KOPT-K1 (cell line): ENCODE measurements at regions not wholly inside any gene's neighbourhood (a gene's known extent, or its start where the extent isn't known, plus 50 kb on each side); places are given as distances from the start of the nearest gene placed in this dataset.

Experiments
- H3K27ac ChIP-seq: fragments of 200-600 bp; sonication (generic); 2 replicates; pipeline ENCODE4 v1.5.1; 2016; ENCODE audit warnings: antibody characterized with exemption, mild to moderate bottlenecking, low read depth, low read length; ENCODE audit not compliant: poor library complexity, severe bottlenecking
- H3K36me3 ChIP-seq: fragments of 200-600 bp; sonication (generic); 2 replicates; pipeline ENCODE4 v1.5.1; 2017; ENCODE audit warnings: antibody characterized with exemption, mild to moderate bottlenecking, low read length, moderate library complexity; ENCODE audit not compliant: insufficient read depth
- H3K9me3 ChIP-seq: fragments of 200-600 bp; sonication (generic); 2 replicates; pipeline ENCODE4 v1.5.1; 2017; ENCODE audit warnings: antibody characterized with exemption, low read length, mild to moderate bottlenecking; ENCODE audit not compliant: insufficient read depth, poor library complexity, severe bottlenecking

- Histone ChIP-seq H3K9me3 (no peaks in the 10 kb centered on the region), H3K36me3 (no peaks in the 10 kb centered on the region), H3K27ac (no peak overlapping the region)
Measured at GRCh38 chr20:63067721-63068560, 61.2 kb upstream of the BHLHE23 start.

GRCh38 chr20:63067266-63067635, 60.5 kb upstream of the BHLHE23 start:
- Histone ChIP-seq H3K36me3 (no peaks in the 10 kb centered on the region), H3K27ac (no peak overlapping the region), H3K9me3 (no peaks in the 10 kb centered on the region)

GRCh38 chr20:63066506-63067265, 59.9 kb upstream of the BHLHE23 start:
- Histone ChIP-seq H3K9me3 (no peaks in the 10 kb centered on the region), H3K27ac (no peak overlapping the region), H3K36me3 (no peaks in the 10 kb centered on the region)

- no peaks in the 10 kb centered on the region for H3K9me3 ChIP-seq
- H3K36me3 ChIP-seq: no peaks in the 10 kb centered on the region
- no peak overlapping the region for H3K27ac ChIP-seq
Measured at GRCh38 chr20:63065911-63066310, 59.1 kb upstream of the BHLHE23 start.

GRCh38 chr20:63064745-63065711, 58.3 kb upstream of the BHLHE23 start:
- Histone ChIP-seq H3K36me3 (no peaks in the 10 kb centered on the region), H3K27ac (no peak overlapping the region), H3K9me3 (no peaks in the 10 kb centered on the region)

GRCh38 chr20:63064310-63064709, 57.5 kb upstream of the BHLHE23 start:
- no peak overlapping the region for H3K27ac ChIP-seq
- H3K9me3 ChIP-seq: no peaks in the 10 kb centered on the region
- no peaks in the 10 kb centered on the region for H3K36me3 ChIP-seq

- no peak overlapping the region for H3K27ac ChIP-seq
Measured at GRCh38 chr20:63062188-63063140, 55.7 kb upstream of the BHLHE23 start.

GRCh38 chr20:63061771-63062100, 55.0 kb upstream of the BHLHE23 start:
- no peaks in the 10 kb centered on the region for H3K36me3 ChIP-seq
- no peaks in the 10 kb centered on the region for H3K9me3 ChIP-seq
- H3K27ac ChIP-seq: no peak overlapping the region

More at GRCh38 chr20:63062188-63063140, 55.7 kb upstream of the BHLHE23 start:
- no peaks in the 10 kb centered on the region for H3K36me3 ChIP-seq
- no peaks in the 10 kb centered on the region for H3K9me3 ChIP-seq

- Histone ChIP-seq H3K36me3 (no peaks in the 10 kb centered on the region), H3K9me3 (no peaks in the 10 kb centered on the region), H3K27ac (no peak overlapping the region)
Measured at GRCh38 chr20:63061051-63061770, 54.4 kb upstream of the BHLHE23 start.

GRCh38 chr20:63060057-63060991, 53.6 kb upstream of the BHLHE23 start:
- Histone ChIP-seq H3K27ac (no peak overlapping the region), H3K36me3 (no peaks in the 10 kb centered on the region), H3K9me3 (no peaks in the 10 kb centered on the region)

- Histone ChIP-seq H3K36me3 (no peaks in the 10 kb centered on the region), H3K9me3 (no peaks in the 10 kb centered on the region), H3K27ac (no peak overlapping the region)
Measured at GRCh38 chr20:63059684-63060056, 52.9 kb upstream of the BHLHE23 start.

GRCh38 chr20:63058696-63059335, 52.1 kb upstream of the BHLHE23 start:
- Histone ChIP-seq H3K36me3 (no peaks in the 10 kb centered on the region), H3K9me3 (no peaks in the 10 kb centered on the region), H3K27ac (no peak overlapping the region)
